ENCODE measurements at regions not wholly inside any gene's neighbourhood (a gene's known extent, or its start where the extent isn't known, plus 50 kb on each side); places are given as distances from the start of the nearest gene placed in this dataset.

GRCh38 chr3:4044619-4045018, 245.4 kb downstream of the LRRN1 start:
- TF ChIP-seq, protein P1, sequence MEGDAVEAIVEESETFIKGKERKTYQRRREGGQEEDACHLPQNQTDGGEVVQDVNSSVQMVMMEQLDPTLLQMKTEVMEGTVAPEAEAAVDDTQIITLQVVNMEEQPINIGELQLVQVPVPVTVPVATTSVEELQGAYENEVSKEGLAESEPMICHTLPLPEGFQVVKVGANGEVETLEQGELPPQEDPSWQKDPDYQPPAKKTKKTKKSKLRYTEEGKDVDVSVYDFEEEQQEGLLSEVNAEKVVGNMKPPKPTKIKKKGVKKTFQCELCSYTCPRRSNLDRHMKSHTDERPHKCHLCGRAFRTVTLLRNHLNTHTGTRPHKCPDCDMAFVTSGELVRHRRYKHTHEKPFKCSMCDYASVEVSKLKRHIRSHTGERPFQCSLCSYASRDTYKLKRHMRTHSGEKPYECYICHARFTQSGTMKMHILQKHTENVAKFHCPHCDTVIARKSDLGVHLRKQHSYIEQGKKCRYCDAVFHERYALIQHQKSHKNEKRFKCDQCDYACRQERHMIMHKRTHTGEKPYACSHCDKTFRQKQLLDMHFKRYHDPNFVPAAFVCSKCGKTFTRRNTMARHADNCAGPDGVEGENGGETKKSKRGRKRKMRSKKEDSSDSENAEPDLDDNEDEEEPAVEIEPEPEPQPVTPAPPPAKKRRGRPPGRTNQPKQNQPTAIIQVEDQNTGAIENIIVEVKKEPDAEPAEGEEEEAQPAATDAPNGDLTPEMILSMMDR (IDR thresholded peaks at IDR 0.05), result no peak
- no peak for TF ChIP-seq POLR2A (IDR thresholded peaks at IDR 0.05)
- Histone ChIP-seq H3K36me3 (no peaks in the 10 kb centered on the region), H3K9me3 (no peaks in the 10 kb centered on the region), H3K27me3 (no peaks in the 10 kb centered on the region), H3K27ac (no peak overlapping the region), H3K4me3 (no peak overlapping the region), H3K4me1 (no peaks in the 10 kb centered on the region)
- intact Hi-C loops (cut with DNase I), result no loop called here
- DNase-seq, result no peak
- 59 to 64% methylated on average over 2 of the region's 2 CpGs for WGBS, 2 donors

GRCh38 chr3:4045756-4046155, 246.5 kb downstream of the LRRN1 start:
- Histone ChIP-seq H3K36me3 (no peaks in the 10 kb centered on the region), H3K4me1 (no peaks in the 10 kb centered on the region), H3K27ac (no peak overlapping the region), H3K9me3 (no peaks in the 10 kb centered on the region), H3K27me3 (no peaks in the 10 kb centered on the region), H3K4me3 (no peak overlapping the region)
- TF ChIP-seq, protein P1 (IDR thresholded peaks at IDR 0.05), result no peak
- TF ChIP-seq POLR2A (IDR thresholded peaks at IDR 0.05), result no peak
- DNase-seq, result no peak
- 44% methylated on average over 1 of the region's 1 CpG for WGBS, 2 donors
- intact Hi-C loops (cut with DNase I), result no loop called here

GRCh38 chr3:4047366-4047765, 248.1 kb downstream of the LRRN1 start:
- 86 to 87% methylated on average over 1 of the region's 1 CpG for WGBS, 2 donors
- Histone ChIP-seq H3K27me3 (no peaks in the 10 kb centered on the region), H3K4me1 (no peaks in the 10 kb centered on the region), H3K27ac (no peak overlapping the region), H3K36me3 (no peaks in the 10 kb centered on the region), H3K4me3 (no peak overlapping the region), H3K9me3 (no peaks in the 10 kb centered on the region)
- DNase-seq, result no peak
- intact Hi-C loops (cut with DNase I), result no loop called here
- no peak for TF ChIP-seq POLR2A (IDR thresholded peaks at IDR 0.05)
- TF ChIP-seq, protein P1 (IDR thresholded peaks at IDR 0.05), result no peak

DNA sequence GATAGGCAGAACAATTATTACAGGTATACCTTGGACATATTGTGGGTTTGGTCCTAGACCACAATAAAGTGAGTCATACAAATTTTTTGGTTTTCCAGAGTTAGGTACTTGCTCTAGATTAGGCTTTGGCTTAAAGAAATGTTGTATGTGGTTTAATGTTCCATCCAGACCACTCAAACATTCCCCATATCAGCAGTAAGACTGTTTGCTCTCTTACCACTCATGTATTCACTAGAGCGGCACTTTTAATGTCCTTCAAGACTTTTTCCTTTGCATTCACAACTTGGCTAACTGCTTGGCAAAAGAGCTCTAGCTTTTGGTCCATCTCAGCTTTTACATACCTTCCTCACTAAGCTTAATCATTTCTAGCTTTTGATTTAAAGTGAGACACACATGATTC, 250.5 kb upstream of the SETMAR start:
- intact Hi-C loops (cut with DNase I), result no loop called here
- H3K27me3 ChIP-seq, result no peaks in the 10 kb centered on the region
- no peak for DNase-seq
- 93 to 100% methylated on average over 1 of the region's 1 CpG for WGBS, 2 donors
- TF ChIP-seq POLR2A (IDR thresholded peaks at IDR 0.05), result no peak
- TF ChIP-seq, protein P1 (IDR thresholded peaks at IDR 0.05), result no peak
- no peak overlapping the region for H3K4me3 ChIP-seq
- no peaks in the 10 kb centered on the region for H3K36me3 ChIP-seq
- H3K27ac ChIP-seq, result no peak overlapping the region
- no peaks in the 10 kb centered on the region for H3K4me1 ChIP-seq
- H3K9me3 ChIP-seq, result no peaks in the 10 kb centered on the region

DNA sequence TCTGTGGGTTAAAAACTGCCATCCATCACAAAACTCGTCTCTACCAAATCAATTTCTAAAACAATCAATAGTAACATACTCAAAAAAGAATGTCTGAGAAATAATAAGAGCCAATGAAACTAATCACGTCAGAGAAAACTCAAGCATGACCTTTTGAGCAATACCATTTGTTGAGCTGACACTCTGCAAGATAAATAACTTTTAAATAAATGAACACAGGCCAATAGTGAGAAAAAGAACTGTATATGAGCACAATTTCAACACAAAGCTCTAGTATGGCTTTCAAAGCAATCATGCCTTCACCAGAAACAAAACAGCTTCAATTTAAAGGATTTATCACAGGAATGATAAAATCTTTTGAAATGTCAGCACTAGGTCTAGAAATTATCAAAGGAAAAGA, 249.2 kb upstream of the SETMAR start:
- intact Hi-C loops (cut with DNase I), result no loop called here
- H3K27me3 ChIP-seq, result no peaks in the 10 kb centered on the region
- H3K9me3 ChIP-seq, result no peaks in the 10 kb centered on the region
- no peaks in the 10 kb centered on the region for H3K4me1 ChIP-seq
- DNase-seq, result no peak
- TF ChIP-seq, protein P1 (IDR thresholded peaks at IDR 0.05), result no peak
- TF ChIP-seq POLR2A (IDR thresholded peaks at IDR 0.05), result no peak
- H3K4me3 ChIP-seq, result no peak overlapping the region
- 33 to 46% methylated on average over 2 of the region's 2 CpGs for WGBS, 2 donors
- H3K27ac ChIP-seq, result no peak overlapping the region
- no peaks in the 10 kb centered on the region for H3K36me3 ChIP-seq

All from esophagus squamous epithelium (tissue), 5 donors.